Neural cell (in vitro differentiated cells): ENCODE measurements at regions not wholly inside any gene's neighbourhood (a gene's known extent, or its start where the extent isn't known, plus 50 kb on each side); places are given as distances from the start of the nearest gene placed in this dataset.
"Not testable (repeated sequence)": the region's sequence is repeated elsewhere in the genome, so short reads cannot be mapped to it uniquely, and the experiment has no call there.

Source experiments
- H2AFZ ChIP-seq: fragments of 200-600, 300-800 bp; sonication (generic), shearing (Covaris generic); 2 replicates; pipeline ENCODE4 v1.6.0; 2014; ENCODE audit warnings: low read depth, mild to moderate bottlenecking, antibody characterized with exemption, low read length, moderate library complexity
- H3F3A ChIP-seq: fragments of 200-600 bp; shearing (Covaris generic); 2 replicates; pipeline ENCODE4 v1.6.1; 2016; ENCODE audit warnings: mild to moderate bottlenecking, moderate library complexity, mixed read lengths, antibody characterized with exemption, low read length; ENCODE audit not compliant: insufficient read depth, poor library complexity, severe bottlenecking
- H3K27ac ChIP-seq: fragments of 200-600, 300-800 bp; sonication (generic), shearing (Covaris generic); 2 replicates; pipeline ENCODE4 v1.5.1; 2014; ENCODE audit warnings: mild to moderate bottlenecking, low read length, moderate library complexity
- H3K27me3 ChIP-seq: fragments of 300-800, 200-600 bp; sonication (generic), shearing (Covaris generic); 2 replicates; pipeline ENCODE4 v1.6.0; 2014; ENCODE audit warnings: mild to moderate bottlenecking, low read depth, low read length, moderate library complexity; ENCODE audit not compliant: insufficient read depth
- H3K36me3 ChIP-seq: fragments of 300-800, 200-600 bp; sonication (generic), shearing (Covaris generic); 2 replicates; pipeline ENCODE4 v1.5.1; 2014; ENCODE audit warnings: mild to moderate bottlenecking, antibody characterized with exemption, low read length, moderate library complexity; ENCODE audit not compliant: insufficient read depth
- H3K4me2 ChIP-seq: fragments of 300-800, 200-600 bp; sonication (generic), shearing (Covaris generic); 2 replicates; pipeline ENCODE4 v1.6.0; 2014; ENCODE audit warnings: mild to moderate bottlenecking, low read length
- H3K4me3 ChIP-seq: fragments of 300-800, 200-600 bp; sonication (generic), shearing (Covaris generic); 2 replicates; pipeline ENCODE4 v1.5.1; 2014; ENCODE audit warnings: mild to moderate bottlenecking, low read length, moderate library complexity
- H3K79me2 ChIP-seq: fragments of 200-600 bp; shearing (Covaris generic); replicated peaks from 2 replicates; pipeline ENCODE4 v1.6.0; 2014; ENCODE audit warnings: mild to moderate bottlenecking, low read length, moderate library complexity; ENCODE audit not compliant: insufficient read depth
- H3K9ac ChIP-seq: fragments of 300-800, 200-600 bp; sonication (generic), shearing (Covaris generic); 2 replicates; pipeline ENCODE4 v1.6.1; 2016; ENCODE audit warnings: mild to moderate bottlenecking, low read length, mixed read lengths
- H3K9me2 ChIP-seq: fragments of 200-600 bp; shearing (Covaris generic); 2 replicates; pipeline ENCODE4 v1.6.1; 2016; ENCODE audit warnings: mild to moderate bottlenecking, low read length, mixed read lengths; ENCODE audit not compliant: insufficient read depth
- H3K9me3 ChIP-seq: fragments of 200-600, 300-800 bp; sonication (generic), shearing (Covaris generic); 2 replicates; pipeline ENCODE4 v1.6.1; 2016; ENCODE audit warnings: mild to moderate bottlenecking, mixed run types, low read length, moderate library complexity, mixed read lengths
- H4K20me1 ChIP-seq: fragments of 200-600 bp; shearing (Covaris generic); 2 replicates; pipeline ENCODE4 v1.6.1; 2016; ENCODE audit warnings: mild to moderate bottlenecking, mixed run types; ENCODE audit not compliant: insufficient read depth
- CTCF ChIP-seq: fragments of 450-650 bp; IDR thresholded peaks from 2 replicates; pipeline ENCODE4 v1.5.1; 2014; ENCODE audit warnings: antibody characterized with exemption, mild to moderate bottlenecking, moderate library complexity; ENCODE audit not compliant: poor library complexity, severe bottlenecking
- EP300 ChIP-seq: fragments of 450-650 bp; conservative IDR thresholded peaks from 2 replicates; pipeline ENCODE4 v1.6.1; 2014; ENCODE audit warnings: antibody characterized with exemption, mild to moderate bottlenecking, moderate library complexity; ENCODE audit not compliant: poor library complexity, severe bottlenecking
- EZH2 ChIP-seq: fragments of 200-600, 300-800 bp; shearing (Covaris generic), sonication (generic); IDR thresholded peaks from 2 replicates; pipeline ENCODE4 v1.6.1; 2014; ENCODE audit warnings: antibody characterized with exemption, low read length, borderline replicate concordance, mild to moderate bottlenecking; ENCODE audit not compliant: insufficient read depth, poor library complexity, severe bottlenecking
- MXI1 ChIP-seq: fragments of 450-650 bp; conservative IDR thresholded peaks from 2 replicates; pipeline ENCODE4 v1.6.1; 2014; ENCODE audit warnings: antibody characterized with exemption, mild to moderate bottlenecking; ENCODE audit not compliant: poor library complexity, severe bottlenecking
- POLR2AphosphoS5 ChIP-seq: IDR thresholded peaks from 2 replicates; pipeline ENCODE4 v1.6.1; 2012
- RAD21 ChIP-seq: fragments of 450-650 bp; conservative IDR thresholded peaks from 2 replicates; pipeline ENCODE4 v1.6.1; 2014; ENCODE audit warnings: antibody characterized with exemption, mild to moderate bottlenecking, moderate library complexity
- REST ChIP-seq: IDR thresholded peaks from 2 replicates; pipeline ENCODE4 v1.6.1; 2012; ENCODE audit warnings: borderline replicate concordance
- SMC3 ChIP-seq: fragments of 450-650 bp; conservative IDR thresholded peaks from 2 replicates; pipeline ENCODE4 v1.6.1; 2014; ENCODE audit warnings: antibody characterized with exemption, mild to moderate bottlenecking, moderate library complexity; ENCODE audit not compliant: poor library complexity
- TAF1 ChIP-seq: IDR thresholded peaks from 2 replicates; pipeline ENCODE4 v1.6.1; 2012; ENCODE audit warnings: low read depth

GRCh38 chr11:122195790-122196189 is 79.8 kb upstream of the BLID start:
- H3K9ac ChIP-seq: no peak overlapping the region

GRCh38 chr11:122193881-122194480 is 78.0 kb upstream of the BLID start:
- not testable (repeated sequence) for H3K36me3 ChIP-seq, H2AFZ ChIP-seq, H3K27ac ChIP-seq, H3K4me2 ChIP-seq, H3F3A ChIP-seq, H3K9ac ChIP-seq, H3K9me3 ChIP-seq, H3K79me2 ChIP-seq, H3K4me3 ChIP-seq, H3K27me3 ChIP-seq, H3K9me2 ChIP-seq, H4K20me1 ChIP-seq

More at GRCh38 chr11:122195790-122196189, 79.8 kb upstream of the BLID start:
- H2AFZ ChIP-seq: no peak overlapping the region
- no peaks in the 10 kb centered on the region for H3K9me3 ChIP-seq
- H3K36me3 ChIP-seq: no peaks in the 10 kb centered on the region
- TF ChIP-seq POLR2AphosphoS5 (no peak), MXI1 (no peak), EP300 (no peak), TAF1 (no peak), EZH2 (no peak), CTCF (no peak), SMC3 (no peak), REST (no peak), RAD21 (no peak)
- H3K79me2 ChIP-seq: no peaks in the 10 kb centered on the region
- H3K9me2 ChIP-seq: no peaks in the 10 kb centered on the region
- no peaks in the 10 kb centered on the region for H3K27me3 ChIP-seq
- H3K27ac ChIP-seq: no peak overlapping the region
- H3F3A ChIP-seq: no peaks in the 10 kb centered on the region
- no peak overlapping the region for H3K4me2 ChIP-seq
- no peaks in the 10 kb centered on the region for H4K20me1 ChIP-seq
- no peak overlapping the region for H3K4me3 ChIP-seq

- H3K79me2 ChIP-seq: no peaks in the 10 kb centered on the region
- TF ChIP-seq EP300 (no peak), RAD21 (no peak)
- H3K4me3 ChIP-seq: no peak overlapping the region
- no peaks in the 10 kb centered on the region for H4K20me1 ChIP-seq
- no peaks in the 10 kb centered on the region for H3K9me3 ChIP-seq
- H3K27ac ChIP-seq: no peak overlapping the region
- no peaks in the 10 kb centered on the region for H3K9me2 ChIP-seq
- no peak overlapping the region for H2AFZ ChIP-seq
- no peak overlapping the region for H3K9ac ChIP-seq
- no peak overlapping the region for H3K4me2 ChIP-seq
- H3F3A ChIP-seq: no peaks in the 10 kb centered on the region
- no peaks in the 10 kb centered on the region for H3K27me3 ChIP-seq
- H3K36me3 ChIP-seq: no peaks in the 10 kb centered on the region
Observed at GRCh38 chr11:122193457-122193856, 77.4 kb upstream of the BLID start.
